ENCODE measurements at regions not wholly inside any gene's neighbourhood (a gene's known extent, or its start where the extent isn't known, plus 50 kb on each side); places are given as distances from the start of the nearest gene placed in this dataset.

DNA sequence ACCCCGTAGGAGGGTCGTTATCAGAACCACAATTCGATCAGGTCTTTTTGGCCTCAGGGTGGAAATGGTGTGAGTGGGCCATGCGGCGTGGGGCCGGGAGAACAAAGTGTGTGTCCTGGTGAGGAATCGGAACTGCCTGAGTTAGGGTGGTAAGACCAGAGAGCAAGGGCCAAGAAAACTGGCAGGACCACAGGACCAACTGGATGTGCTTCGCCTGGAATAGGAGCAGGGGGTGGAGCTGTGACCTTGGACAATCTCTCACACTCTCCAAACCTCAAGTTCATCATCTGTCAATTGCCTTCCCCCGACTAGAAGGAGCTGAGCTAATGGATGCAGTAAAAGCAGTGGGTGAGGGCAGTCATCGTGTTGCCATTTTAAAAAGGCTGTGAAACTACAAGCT is 59.5 kb downstream of the NAV1 start:
- Histone ChIP-seq H3K27ac (ENCODE audit: low read depth, low read length) (no peak overlapping the region), H3K4me1 (ENCODE audit: control insufficient read depth in 1 of 2, insufficient read depth in 2 of 2, low read length in 2 of 2) (peaks cover 6 to 17% of the 10 kb centered on the region in 2 donors), H3K9ac (ENCODE audit: low read depth in 1 of 2, low read length in 2 of 2) (no peak overlapping the region), H3K27me3 (ENCODE audit: control insufficient read depth in 1 of 2, insufficient read depth in 2 of 2, low read length in 2 of 2) (no peaks in the 10 kb centered on the region), H3K4me3 (ENCODE audit: low read depth in 1 of 2, low read length in 2 of 2) (no peak overlapping the region), H3K36me3 (ENCODE audit: control insufficient read depth in 1 of 2, insufficient read depth in 2 of 2, low read length in 2 of 2) (no peaks in the 10 kb centered on the region), H3K9me3 (ENCODE audit: control insufficient read depth in 1 of 2, low read length in 2 of 2) (no peaks in the 10 kb centered on the region)

DNA sequence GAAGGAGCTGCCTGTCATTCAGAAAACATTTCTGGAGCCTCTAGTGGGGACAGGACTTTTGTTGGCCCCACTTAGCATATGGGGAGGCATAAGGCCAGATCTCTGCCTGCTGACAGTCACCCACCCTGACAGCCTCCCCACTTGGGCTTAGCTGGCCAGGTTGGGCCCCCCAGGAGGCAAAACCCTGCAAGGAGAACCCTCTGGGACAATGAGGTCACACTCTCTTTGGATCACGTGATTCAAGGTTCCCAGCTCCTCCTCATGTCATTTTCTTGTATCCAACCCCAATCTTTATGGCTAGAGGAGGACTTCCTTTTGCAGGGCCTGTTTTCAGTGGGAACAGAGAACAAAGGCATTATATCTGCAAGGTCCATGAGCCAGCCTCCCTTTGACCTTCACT is 60.0 kb downstream of the NAV1 start:
- no peaks in the 10 kb centered on the region for H3K9me3 ChIP-seq (ENCODE audit: control insufficient read depth in 1 of 2, low read length in 2 of 2)
- no peaks in the 10 kb centered on the region for H3K36me3 ChIP-seq (ENCODE audit: control insufficient read depth in 1 of 2, insufficient read depth in 2 of 2, low read length in 2 of 2)
- H3K4me3 ChIP-seq (ENCODE audit: low read depth in 1 of 2, low read length in 2 of 2): no peak overlapping the region
- H3K27me3 ChIP-seq (ENCODE audit: control insufficient read depth in 1 of 2, insufficient read depth in 2 of 2, low read length in 2 of 2): no peaks in the 10 kb centered on the region
- no peak overlapping the region for H3K27ac ChIP-seq (ENCODE audit: low read depth, low read length)
- peaks cover 10 to 19% of the 10 kb centered on the region in 2 donors for H3K4me1 ChIP-seq (ENCODE audit: control insufficient read depth in 1 of 2, insufficient read depth in 2 of 2, low read length in 2 of 2)
- no peak overlapping the region for H3K9ac ChIP-seq (ENCODE audit: low read depth in 1 of 2, low read length in 2 of 2)

DNA sequence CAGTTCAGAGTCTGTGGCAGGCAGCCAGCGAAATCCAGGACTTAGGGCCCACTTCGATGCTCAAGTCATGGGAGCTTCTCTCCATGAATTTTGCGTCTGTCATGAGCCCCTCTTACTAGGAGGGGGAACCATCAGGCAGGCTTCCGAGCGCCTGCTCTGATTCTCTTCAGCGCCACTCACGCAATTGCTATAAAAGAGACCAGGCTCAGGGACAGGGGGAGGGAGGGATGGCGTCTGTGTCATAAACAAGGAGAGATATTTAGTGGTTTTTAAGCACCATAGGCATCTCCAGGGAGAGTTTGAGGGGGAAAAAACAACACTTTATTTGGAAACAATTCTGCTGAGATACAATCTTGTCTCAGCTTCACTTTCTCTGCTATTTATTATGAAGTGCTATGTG is 60.6 kb downstream of the NAV1 start:
- Histone ChIP-seq H3K9me3 (ENCODE audit: control insufficient read depth in 1 of 2, low read length in 2 of 2) (no peaks in the 10 kb centered on the region), H3K9ac (ENCODE audit: low read depth in 1 of 2, low read length in 2 of 2) (no peak overlapping the region), H3K4me3 (ENCODE audit: low read depth in 1 of 2, low read length in 2 of 2) (no peak overlapping the region), H3K27ac (ENCODE audit: low read depth, low read length) (no peak overlapping the region), H3K4me1 (ENCODE audit: control insufficient read depth in 1 of 2, insufficient read depth in 2 of 2, low read length in 2 of 2) (peaks cover 12 to 19% of the 10 kb centered on the region in 2 donors), H3K36me3 (ENCODE audit: control insufficient read depth in 1 of 2, insufficient read depth in 2 of 2, low read length in 2 of 2) (no peaks in the 10 kb centered on the region), H3K27me3 (ENCODE audit: control insufficient read depth in 1 of 2, insufficient read depth in 2 of 2, low read length in 2 of 2) (no peaks in the 10 kb centered on the region)

DNA sequence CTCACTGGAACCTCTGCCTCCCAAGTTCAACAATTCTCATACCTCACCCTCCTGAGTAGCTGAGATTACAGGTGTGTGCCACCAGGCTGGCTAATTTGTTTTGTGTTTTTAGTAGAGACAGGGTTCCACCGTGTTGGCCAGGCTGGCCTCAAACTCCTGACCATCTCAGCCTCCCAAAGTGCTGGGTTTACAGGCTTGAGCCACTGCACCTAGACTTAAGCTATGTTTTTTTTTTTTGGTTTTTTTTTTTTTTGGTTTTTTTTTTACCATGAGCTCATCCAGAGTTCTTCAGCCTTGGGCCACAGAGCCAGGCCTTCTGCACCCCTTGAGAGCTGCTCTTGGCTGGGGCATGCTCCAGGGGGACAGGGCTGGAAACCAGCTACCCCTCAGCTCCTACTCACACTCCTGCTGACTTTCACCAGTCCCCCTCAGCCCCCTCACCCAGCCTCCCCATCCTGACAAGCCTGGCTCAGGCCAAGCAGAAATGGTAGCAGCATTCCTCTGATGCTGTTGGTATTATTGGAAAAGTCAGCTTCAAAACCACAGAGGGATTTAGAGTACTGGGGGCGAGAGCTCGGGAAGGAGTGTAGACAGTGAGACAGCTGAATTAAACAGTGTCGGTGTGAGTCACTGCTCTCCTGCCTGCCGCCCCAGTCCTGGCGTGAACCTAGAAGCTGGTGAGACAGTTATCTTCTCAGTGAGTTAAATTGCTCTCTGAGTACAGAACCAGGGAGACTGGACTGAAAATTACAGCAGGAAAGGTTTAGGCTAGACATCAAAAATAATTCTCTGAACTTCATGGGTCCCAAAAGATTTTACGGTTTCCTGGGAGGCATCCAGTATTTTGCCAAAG is 63.7 kb downstream of the NAV1 start:
- Histone ChIP-seq H3K9ac (ENCODE audit: low read depth in 1 of 2, low read length in 2 of 2) (no peak overlapping the region), H3K4me3 (ENCODE audit: low read depth in 1 of 2, low read length in 2 of 2) (no peak overlapping the region), H3K36me3 (ENCODE audit: control insufficient read depth in 1 of 2, insufficient read depth in 2 of 2, low read length in 2 of 2) (no peaks in the 10 kb centered on the region), H3K4me1 (ENCODE audit: control insufficient read depth in 1 of 2, insufficient read depth in 2 of 2, low read length in 2 of 2) (peaks cover 12 to 24% of the 10 kb centered on the region in 2 donors), H3K9me3 (ENCODE audit: control insufficient read depth in 1 of 2, low read length in 2 of 2) (no peaks in the 10 kb centered on the region), H3K27ac (ENCODE audit: low read depth, low read length) (no peak overlapping the region), H3K27me3 (ENCODE audit: control insufficient read depth in 1 of 2, insufficient read depth in 2 of 2, low read length in 2 of 2) (no peaks in the 10 kb centered on the region)

DNA sequence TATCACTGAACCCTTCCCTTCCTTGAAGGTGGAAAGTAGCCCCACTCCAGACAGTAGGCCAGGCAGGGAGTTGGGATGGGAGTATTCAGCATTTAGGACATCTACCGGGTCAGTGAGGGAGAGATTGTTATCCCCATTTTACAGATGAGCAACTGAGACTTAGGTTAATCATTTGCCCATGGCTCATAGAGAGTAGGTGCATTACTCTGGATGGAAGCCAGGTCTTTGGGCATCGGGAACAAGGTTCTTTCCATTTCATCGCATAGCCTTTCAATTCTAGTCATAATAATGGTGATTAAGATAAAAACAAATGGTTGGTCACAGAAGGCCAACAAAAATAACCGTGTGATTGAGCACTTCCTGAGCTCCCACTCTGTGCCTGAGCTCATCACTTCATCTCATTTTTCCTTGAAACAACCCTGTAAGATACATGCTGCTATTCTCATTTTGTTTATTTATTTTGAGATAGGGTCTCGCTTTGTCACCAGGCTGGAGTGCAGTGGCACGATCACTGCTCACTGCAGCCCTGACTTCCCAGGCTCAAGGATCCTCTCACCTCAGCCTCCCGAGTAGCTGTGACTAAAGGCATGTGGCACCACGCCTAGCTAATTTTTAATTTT is 64.8 kb downstream of the NAV1 start:
- Histone ChIP-seq H3K4me1 (ENCODE audit: control insufficient read depth in 1 of 2, insufficient read depth in 2 of 2, low read length in 2 of 2) (peaks cover 12 to 15% of the 10 kb centered on the region in 2 donors), H3K27me3 (ENCODE audit: control insufficient read depth in 1 of 2, insufficient read depth in 2 of 2, low read length in 2 of 2) (no peaks in the 10 kb centered on the region), H3K27ac (ENCODE audit: low read depth, low read length) (no peak overlapping the region), H3K9ac (ENCODE audit: low read depth in 1 of 2, low read length in 2 of 2) (no peak overlapping the region), H3K36me3 (ENCODE audit: control insufficient read depth in 1 of 2, insufficient read depth in 2 of 2, low read length in 2 of 2) (no peaks in the 10 kb centered on the region), H3K9me3 (ENCODE audit: control insufficient read depth in 1 of 2, low read length in 2 of 2) (no peaks in the 10 kb centered on the region), H3K4me3 (ENCODE audit: low read depth in 1 of 2, low read length in 2 of 2) (no peak overlapping the region)

DNA sequence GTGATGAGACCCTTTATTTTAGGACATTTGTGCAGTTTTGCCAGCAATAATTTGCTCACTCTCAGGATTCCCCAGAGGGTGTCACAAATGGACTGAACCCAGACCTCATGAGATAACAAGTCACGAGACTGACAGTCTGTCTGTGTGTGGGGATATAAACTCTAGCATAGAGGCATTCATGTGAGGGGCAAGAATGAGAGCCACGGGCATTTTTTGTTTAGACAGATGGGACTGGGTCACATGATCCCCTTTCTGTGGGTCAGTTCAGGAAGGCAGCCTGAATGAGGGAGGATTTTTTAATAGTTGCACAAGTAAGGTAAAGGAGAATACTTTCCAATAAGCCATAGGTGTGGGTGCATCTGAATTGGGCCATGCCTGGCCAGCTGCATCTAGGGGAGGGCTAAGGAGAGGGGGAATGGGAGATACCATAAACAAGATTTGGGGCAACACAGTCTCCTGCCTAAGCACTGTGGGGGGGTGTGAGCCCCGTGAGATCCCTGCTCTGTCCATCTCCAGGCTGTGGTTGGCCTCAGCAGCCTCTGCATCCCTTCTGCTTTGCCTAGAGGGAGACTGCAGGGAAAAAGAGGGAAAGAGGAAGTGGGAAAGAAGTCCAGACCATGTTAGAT is 66.6 kb downstream of the NAV1 start:
- Histone ChIP-seq H3K9me3 (ENCODE audit: control insufficient read depth in 1 of 2, low read length in 2 of 2) (no peaks in the 10 kb centered on the region), H3K36me3 (ENCODE audit: control insufficient read depth in 1 of 2, insufficient read depth in 2 of 2, low read length in 2 of 2) (no peaks in the 10 kb centered on the region), H3K27ac (ENCODE audit: low read depth, low read length) (no peak overlapping the region), H3K4me1 (ENCODE audit: control insufficient read depth in 1 of 2, insufficient read depth in 2 of 2, low read length in 2 of 2) (peaks cover 15 to 17% of the 10 kb centered on the region in 2 donors), H3K4me3 (ENCODE audit: low read depth in 1 of 2, low read length in 2 of 2) (no peak overlapping the region), H3K27me3 (ENCODE audit: control insufficient read depth in 1 of 2, insufficient read depth in 2 of 2, low read length in 2 of 2) (no peaks in the 10 kb centered on the region), H3K9ac (ENCODE audit: low read depth in 1 of 2, low read length in 2 of 2) (no peak overlapping the region)

DNA sequence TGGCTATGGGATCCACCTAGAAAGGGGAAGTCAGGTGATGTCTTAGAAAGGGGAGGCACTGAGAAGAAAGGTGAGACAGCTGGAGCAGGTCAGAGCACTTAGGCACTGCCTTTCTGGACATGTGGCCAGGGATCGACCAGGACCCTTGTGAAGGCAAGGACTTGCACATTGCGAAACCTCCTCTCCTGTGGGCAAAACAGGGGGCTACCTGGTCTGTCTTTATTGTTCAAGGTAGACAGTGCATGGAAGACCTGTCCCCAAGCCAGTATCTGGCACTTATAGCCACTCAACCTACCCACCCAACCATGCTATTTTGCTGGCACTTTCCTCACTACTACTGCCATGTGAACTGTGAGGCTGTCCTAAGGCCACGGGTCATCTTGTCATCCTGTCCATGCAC is 67.2 kb downstream of the NAV1 start:
- Histone ChIP-seq H3K4me1 (ENCODE audit: control insufficient read depth in 1 of 2, insufficient read depth in 2 of 2, low read length in 2 of 2) (peaks cover 15 to 17% of the 10 kb centered on the region in 2 donors), H3K27me3 (ENCODE audit: control insufficient read depth in 1 of 2, insufficient read depth in 2 of 2, low read length in 2 of 2) (no peaks in the 10 kb centered on the region), H3K9me3 (ENCODE audit: control insufficient read depth in 1 of 2, low read length in 2 of 2) (no peaks in the 10 kb centered on the region), H3K27ac (ENCODE audit: low read depth, low read length) (no peak overlapping the region), H3K9ac (ENCODE audit: low read depth in 1 of 2, low read length in 2 of 2) (no peak overlapping the region), H3K36me3 (ENCODE audit: control insufficient read depth in 1 of 2, insufficient read depth in 2 of 2, low read length in 2 of 2) (no peaks in the 10 kb centered on the region), H3K4me3 (ENCODE audit: low read depth in 1 of 2, low read length in 2 of 2) (no peak overlapping the region)

DNA sequence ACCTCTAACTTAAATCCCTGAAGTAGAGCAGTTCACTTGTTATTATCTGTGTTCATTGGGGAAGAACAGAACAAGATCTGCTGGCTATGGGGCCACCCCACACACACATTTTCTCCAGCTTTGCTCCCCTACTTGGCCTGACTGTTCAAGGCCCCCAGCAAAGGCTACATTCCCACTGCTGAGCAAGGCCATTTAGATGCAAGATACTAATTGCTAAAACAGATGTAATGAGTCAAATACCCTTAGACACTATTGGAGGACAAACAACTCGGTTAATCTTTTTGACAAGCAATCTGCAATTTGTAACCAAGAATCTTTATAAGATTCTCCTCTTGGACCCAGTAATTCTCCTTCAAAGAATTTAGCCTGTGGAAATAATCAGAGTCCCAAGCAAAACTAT is 67.7 kb downstream of the NAV1 start:
- no peaks in the 10 kb centered on the region for H3K9me3 ChIP-seq (ENCODE audit: control insufficient read depth in 1 of 2, low read length in 2 of 2)
- no peak overlapping the region for H3K9ac ChIP-seq (ENCODE audit: low read depth in 1 of 2, low read length in 2 of 2)
- no peaks in the 10 kb centered on the region for H3K27me3 ChIP-seq (ENCODE audit: control insufficient read depth in 1 of 2, insufficient read depth in 2 of 2, low read length in 2 of 2)
- no peak overlapping the region for H3K27ac ChIP-seq (ENCODE audit: low read depth, low read length)
- H3K36me3 ChIP-seq (ENCODE audit: control insufficient read depth in 1 of 2, insufficient read depth in 2 of 2, low read length in 2 of 2): no peaks in the 10 kb centered on the region
- H3K4me1 ChIP-seq (ENCODE audit: control insufficient read depth in 1 of 2, insufficient read depth in 2 of 2, low read length in 2 of 2): peaks cover 15 to 17% of the 10 kb centered on the region in 2 donors
- H3K4me3 ChIP-seq (ENCODE audit: low read depth in 1 of 2, low read length in 2 of 2): no peak overlapping the region

DNA sequence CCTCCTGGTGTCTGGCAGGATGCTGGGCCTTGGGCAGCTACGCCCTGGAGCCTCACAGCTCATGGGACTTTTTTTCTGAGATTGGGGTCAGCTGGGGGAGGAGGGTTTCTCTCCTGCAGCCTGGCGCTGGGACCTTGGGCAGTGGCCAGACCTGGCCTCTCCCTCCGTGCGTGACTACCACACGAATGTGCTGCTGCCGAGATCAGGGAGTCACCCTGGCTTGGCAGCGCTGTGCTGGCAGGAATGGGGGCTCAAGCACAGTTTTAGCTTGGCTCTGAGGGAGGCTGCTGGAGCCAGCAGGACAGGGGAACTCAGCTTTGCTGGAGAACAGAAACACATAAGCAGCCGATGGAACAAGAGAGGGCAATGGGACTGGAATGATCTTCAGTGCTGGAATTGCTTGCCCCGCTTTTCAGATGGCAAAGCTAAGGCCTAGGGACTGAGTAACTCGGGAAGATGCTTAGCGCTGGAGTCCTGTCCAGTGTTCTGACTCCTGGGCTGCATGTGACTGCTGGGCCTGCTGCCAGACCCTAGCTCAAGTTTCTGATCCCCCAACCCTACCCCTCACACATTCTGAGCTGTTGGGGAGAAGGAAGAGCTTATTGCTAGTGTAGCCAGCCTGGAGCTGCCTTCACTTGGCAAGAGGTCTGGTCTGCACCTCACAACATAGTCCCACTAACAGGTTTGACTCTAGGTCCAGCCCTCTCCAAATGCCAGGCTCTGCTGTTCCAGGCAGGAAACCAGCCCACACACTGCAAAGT is 69.9 kb downstream of the NAV1 start:
- no peak overlapping the region for H3K27ac ChIP-seq (ENCODE audit: low read depth, low read length)
- peaks cover 8% of the 10 kb centered on the region in 2 donors for H3K4me1 ChIP-seq (ENCODE audit: control insufficient read depth in 1 of 2, insufficient read depth in 2 of 2, low read length in 2 of 2)
- no peaks in the 10 kb centered on the region for H3K9me3 ChIP-seq (ENCODE audit: control insufficient read depth in 1 of 2, low read length in 2 of 2)

More for the DNA sequence above, 69.9 kb downstream of the NAV1 start:
- Histone ChIP-seq H3K9ac (ENCODE audit: low read depth in 1 of 2, low read length in 2 of 2) (no peak overlapping the region), H3K36me3 (ENCODE audit: control insufficient read depth in 1 of 2, insufficient read depth in 2 of 2, low read length in 2 of 2) (no peaks in the 10 kb centered on the region), H3K4me3 (ENCODE audit: low read depth in 1 of 2, low read length in 2 of 2) (no peak overlapping the region), H3K27me3 (ENCODE audit: control insufficient read depth in 1 of 2, insufficient read depth in 2 of 2, low read length in 2 of 2) (no peaks in the 10 kb centered on the region)
